ENCODE measurements at regions not wholly inside any gene's neighbourhood (a gene's known extent, or its start where the extent isn't known, plus 50 kb on each side); places are given as distances from the start of the nearest gene placed in this dataset.
"Not testable (repeated sequence)": the region's sequence is repeated elsewhere in the genome, so short reads cannot be mapped to it uniquely, and the experiment has no call there.

DNA sequence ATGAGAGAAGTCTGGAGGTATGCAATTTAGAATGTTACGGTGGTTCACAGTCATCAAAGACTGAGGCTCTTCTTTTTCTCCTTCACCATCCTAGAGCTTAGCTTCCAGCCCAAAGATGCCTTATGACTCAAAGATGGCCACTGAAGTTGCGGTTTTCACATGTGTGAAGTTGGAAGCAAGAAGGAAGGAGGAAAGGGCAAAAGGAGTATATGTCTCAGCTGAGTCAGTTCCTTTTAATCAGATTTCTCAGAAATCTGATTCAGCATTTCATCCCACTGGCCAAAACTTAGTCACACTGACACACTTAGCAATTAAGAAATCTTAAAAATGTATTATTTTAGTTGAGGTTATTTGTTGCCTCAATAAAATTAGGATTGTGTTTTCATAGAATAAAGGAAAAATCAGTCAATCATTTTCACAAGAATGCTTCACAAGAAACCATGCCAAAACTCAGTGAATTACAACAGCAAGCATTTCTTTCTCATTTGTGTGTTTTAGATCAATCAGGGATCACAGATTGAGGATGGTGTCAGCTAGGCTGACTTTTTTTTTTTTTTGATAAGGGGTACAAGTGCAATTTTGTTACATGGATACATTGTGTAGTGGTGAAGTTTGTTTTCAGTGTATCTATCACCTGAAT lies 211.1 kb upstream of the GADL1 start:
- Histone ChIP-seq H2AFZ (ENCODE audit: low read depth) (no peak overlapping the region), H3K4me2 (no peak overlapping the region), H3K27ac (no peak overlapping the region)

GRCh38 chr3:31106204-31106603 lies 211.7 kb upstream of the GADL1 start:
- no peak overlapping the region for H3K9ac ChIP-seq
- H3K36me3 ChIP-seq (ENCODE audit: insufficient read depth): no peaks in the 10 kb centered on the region
- no peaks in the 10 kb centered on the region for H3K27me3 ChIP-seq (ENCODE audit: insufficient read depth, low read depth)
- H3K4me1 ChIP-seq (ENCODE audit: low read depth, poor library complexity, severe bottlenecking): peaks cover 3% of the 10 kb centered on the region
- no peak overlapping the region for H2AFZ ChIP-seq (ENCODE audit: low read depth)
- TF ChIP-seq, protein P1, sequence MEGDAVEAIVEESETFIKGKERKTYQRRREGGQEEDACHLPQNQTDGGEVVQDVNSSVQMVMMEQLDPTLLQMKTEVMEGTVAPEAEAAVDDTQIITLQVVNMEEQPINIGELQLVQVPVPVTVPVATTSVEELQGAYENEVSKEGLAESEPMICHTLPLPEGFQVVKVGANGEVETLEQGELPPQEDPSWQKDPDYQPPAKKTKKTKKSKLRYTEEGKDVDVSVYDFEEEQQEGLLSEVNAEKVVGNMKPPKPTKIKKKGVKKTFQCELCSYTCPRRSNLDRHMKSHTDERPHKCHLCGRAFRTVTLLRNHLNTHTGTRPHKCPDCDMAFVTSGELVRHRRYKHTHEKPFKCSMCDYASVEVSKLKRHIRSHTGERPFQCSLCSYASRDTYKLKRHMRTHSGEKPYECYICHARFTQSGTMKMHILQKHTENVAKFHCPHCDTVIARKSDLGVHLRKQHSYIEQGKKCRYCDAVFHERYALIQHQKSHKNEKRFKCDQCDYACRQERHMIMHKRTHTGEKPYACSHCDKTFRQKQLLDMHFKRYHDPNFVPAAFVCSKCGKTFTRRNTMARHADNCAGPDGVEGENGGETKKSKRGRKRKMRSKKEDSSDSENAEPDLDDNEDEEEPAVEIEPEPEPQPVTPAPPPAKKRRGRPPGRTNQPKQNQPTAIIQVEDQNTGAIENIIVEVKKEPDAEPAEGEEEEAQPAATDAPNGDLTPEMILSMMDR (conservative IDR thresholded peaks at IDR 0.05; ENCODE audit: low read depth, low read length): no peak
- no peak overlapping the region for H3K27ac ChIP-seq
- no peaks in the 10 kb centered on the region for H4K20me1 ChIP-seq (ENCODE audit: insufficient read depth)
- H3K4me3 ChIP-seq (IDR thresholded peaks at IDR 0.05; ENCODE audit: insufficient read depth, low read depth, low read length): no peak overlapping the region
- no peaks in the 10 kb centered on the region for H3K79me2 ChIP-seq (ENCODE audit: insufficient read depth, low read depth)
- no peak overlapping the region for H3K4me2 ChIP-seq

More for the DNA sequence above, 211.1 kb upstream of the GADL1 start:
- Histone ChIP-seq H4K20me1 (ENCODE audit: insufficient read depth) (no peaks in the 10 kb centered on the region), H3K4me3 (IDR thresholded peaks at IDR 0.05; ENCODE audit: insufficient read depth, low read depth, low read length) (no peak overlapping the region), H3K9ac (no peak overlapping the region), H3K79me2 (ENCODE audit: insufficient read depth, low read depth) (no peaks in the 10 kb centered on the region), H3K27me3 (ENCODE audit: insufficient read depth, low read depth) (no peaks in the 10 kb centered on the region), H3K36me3 (ENCODE audit: insufficient read depth) (no peaks in the 10 kb centered on the region), H3K4me1 (ENCODE audit: low read depth, poor library complexity, severe bottlenecking) (peaks cover 3% of the 10 kb centered on the region)
- TF ChIP-seq, protein P1 (conservative IDR thresholded peaks at IDR 0.05; ENCODE audit: low read depth, low read length): no peak

DNA sequence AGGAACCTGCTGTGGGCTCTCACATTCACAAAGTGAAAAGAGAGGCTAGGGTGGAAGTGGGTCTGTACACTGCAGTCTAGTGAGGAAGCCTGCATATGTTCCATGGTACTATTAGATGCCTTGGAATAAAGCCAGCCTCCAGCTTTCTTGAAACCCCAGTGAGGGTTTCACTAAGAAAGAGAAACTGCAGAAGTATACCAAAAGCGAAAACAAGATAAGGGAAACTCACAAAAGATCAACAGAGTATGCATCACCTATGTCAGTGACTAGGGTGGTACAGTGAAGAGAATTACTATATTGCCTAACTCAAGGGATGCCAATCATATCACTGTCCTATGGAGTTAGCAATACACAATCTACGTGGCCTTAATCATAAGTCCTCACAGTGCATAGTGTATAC lies 212.5 kb upstream of the GADL1 start:
- Histone ChIP-seq H2AFZ (ENCODE audit: low read depth) (no peak overlapping the region), H3K27me3 (ENCODE audit: insufficient read depth, low read depth) (no peaks in the 10 kb centered on the region), H3K9ac (no peak overlapping the region), H3K36me3 (ENCODE audit: insufficient read depth) (no peaks in the 10 kb centered on the region), H3K4me2 (no peak overlapping the region), H3K4me3 (IDR thresholded peaks at IDR 0.05; ENCODE audit: insufficient read depth, low read depth, low read length) (no peak overlapping the region), H3K79me2 (ENCODE audit: insufficient read depth, low read depth) (no peaks in the 10 kb centered on the region), H4K20me1 (ENCODE audit: insufficient read depth) (no peaks in the 10 kb centered on the region), H3K4me1 (ENCODE audit: low read depth, poor library complexity, severe bottlenecking) (peaks cover 3% of the 10 kb centered on the region), H3K27ac (no peak overlapping the region)
- TF ChIP-seq, protein P1 (conservative IDR thresholded peaks at IDR 0.05; ENCODE audit: low read depth, low read length): no peak

GRCh38 chr3:31114929-31115283 lies 220.4 kb upstream of the GADL1 start:
- Histone ChIP-seq H3K4me2 (no peak overlapping the region), H4K20me1 (ENCODE audit: insufficient read depth) (no peaks in the 10 kb centered on the region), H3K27ac (no peak overlapping the region), H3K36me3 (ENCODE audit: insufficient read depth) (no peaks in the 10 kb centered on the region), H3K4me1 (ENCODE audit: low read depth, poor library complexity, severe bottlenecking) (no peaks in the 10 kb centered on the region), H3K9ac (no peak overlapping the region), H3K27me3 (ENCODE audit: insufficient read depth, low read depth) (no peaks in the 10 kb centered on the region), H2AFZ (ENCODE audit: low read depth) (no peak overlapping the region), H3K4me3 (IDR thresholded peaks at IDR 0.05; ENCODE audit: insufficient read depth, low read depth, low read length) (no peak overlapping the region), H3K79me2 (ENCODE audit: insufficient read depth, low read depth) (no peaks in the 10 kb centered on the region)
- TF ChIP-seq, protein P1 (conservative IDR thresholded peaks at IDR 0.05; ENCODE audit: low read depth, low read length): no peak

- H3K27me3 ChIP-seq (ENCODE audit: insufficient read depth, low read depth); H3K4me1 ChIP-seq (ENCODE audit: low read depth, poor library complexity, severe bottlenecking); H3K4me3 ChIP-seq (IDR thresholded peaks at IDR 0.05; ENCODE audit: insufficient read depth, low read depth, low read length); H3K79me2 ChIP-seq (ENCODE audit: insufficient read depth, low read depth); H3K9ac ChIP-seq; H3K36me3 ChIP-seq (ENCODE audit: insufficient read depth); H2AFZ ChIP-seq (ENCODE audit: low read depth); H3K27ac ChIP-seq; H3K4me2 ChIP-seq; H4K20me1 ChIP-seq (ENCODE audit: insufficient read depth): not testable (repeated sequence)
Observed at GRCh38 chr3:31115531-31115930, 221.1 kb upstream of the GADL1 start.
